Type B pancreatic cell (in vitro differentiated cells): ENCODE measurements at regions not wholly inside any gene's neighbourhood (a gene's known extent, or its start where the extent isn't known, plus 50 kb on each side); places are given as distances from the start of the nearest gene placed in this dataset.
A peak's percentile ranks its signal among the peaks of the same experiment; 100 is the strongest.

Source experiments
- DNase-seq: peaks from one replicate; pipeline ENCODE4 v3.0.0; 2021; ENCODE audit warnings: mixed read lengths; ENCODE audit not compliant: unreplicated experiment; ENCODE audit errors: extremely low spot score
- H3K27ac Mint-ChIP-seq: 2 replicates; pipeline ENCODE4 v1.8.0; 2021; ENCODE audit warnings: mild to moderate bottlenecking, mixed read lengths
- H3K27me3 Mint-ChIP-seq: 2 replicates; pipeline ENCODE4 v1.8.0; 2021; ENCODE audit warnings: mixed read lengths
- H3K36me3 Mint-ChIP-seq: 2 replicates; pipeline ENCODE4 v1.8.0; 2021; ENCODE audit warnings: mixed read lengths
- H3K4me1 Mint-ChIP-seq: one replicate; pipeline ENCODE4 v1.8.0; 2021; ENCODE audit warnings: mixed read lengths; ENCODE audit not compliant: unreplicated experiment
- H3K4me3 Mint-ChIP-seq: 2 replicates; pipeline ENCODE4 v1.8.0; 2021; ENCODE audit warnings: mild to moderate bottlenecking, mixed read lengths
- H3K9me3 Mint-ChIP-seq: 2 replicates; pipeline ENCODE4 v1.8.0; 2021; ENCODE audit warnings: mixed read lengths
- TF ChIP-seq, protein P1 (sequence below): fragments of 200-600 bp; sonication (generic); conservative IDR thresholded peaks from 2 replicates; pipeline ENCODE4 v1.5.0; 2021; ENCODE audit warnings: antibody characterized with exemption, mild to moderate bottlenecking

DNA sequence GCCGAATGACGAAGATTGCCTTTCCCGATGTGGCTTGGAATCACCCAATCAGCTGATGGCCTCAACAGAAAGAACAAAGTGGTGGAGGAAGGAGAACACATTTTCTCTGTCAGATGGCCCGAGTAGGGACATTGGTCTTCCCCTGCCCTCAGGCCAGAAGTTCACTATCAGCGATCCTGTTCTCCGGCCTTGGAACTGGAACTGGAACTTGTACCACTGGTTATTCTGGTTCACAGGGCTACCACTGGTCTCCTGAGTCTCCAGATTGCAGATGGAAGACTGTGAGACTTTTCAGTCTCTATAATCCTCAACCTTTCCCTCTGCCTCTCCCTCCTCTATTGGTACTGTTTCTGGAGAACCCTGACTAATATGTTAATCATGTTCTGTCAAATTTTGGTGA is 180.4 kb downstream of the ANKRD30B start:
- H3K4me3 Mint-ChIP-seq: no peak overlapping the region
- H3K27ac Mint-ChIP-seq: no peak overlapping the region
- H3K27me3 Mint-ChIP-seq: no peaks in the 10 kb centered on the region
- peaks cover 14% of the 10 kb centered on the region for H3K9me3 Mint-ChIP-seq
- no peaks in the 10 kb centered on the region for H3K4me1 Mint-ChIP-seq
- no peak for DNase-seq
- TF ChIP-seq, protein P1, sequence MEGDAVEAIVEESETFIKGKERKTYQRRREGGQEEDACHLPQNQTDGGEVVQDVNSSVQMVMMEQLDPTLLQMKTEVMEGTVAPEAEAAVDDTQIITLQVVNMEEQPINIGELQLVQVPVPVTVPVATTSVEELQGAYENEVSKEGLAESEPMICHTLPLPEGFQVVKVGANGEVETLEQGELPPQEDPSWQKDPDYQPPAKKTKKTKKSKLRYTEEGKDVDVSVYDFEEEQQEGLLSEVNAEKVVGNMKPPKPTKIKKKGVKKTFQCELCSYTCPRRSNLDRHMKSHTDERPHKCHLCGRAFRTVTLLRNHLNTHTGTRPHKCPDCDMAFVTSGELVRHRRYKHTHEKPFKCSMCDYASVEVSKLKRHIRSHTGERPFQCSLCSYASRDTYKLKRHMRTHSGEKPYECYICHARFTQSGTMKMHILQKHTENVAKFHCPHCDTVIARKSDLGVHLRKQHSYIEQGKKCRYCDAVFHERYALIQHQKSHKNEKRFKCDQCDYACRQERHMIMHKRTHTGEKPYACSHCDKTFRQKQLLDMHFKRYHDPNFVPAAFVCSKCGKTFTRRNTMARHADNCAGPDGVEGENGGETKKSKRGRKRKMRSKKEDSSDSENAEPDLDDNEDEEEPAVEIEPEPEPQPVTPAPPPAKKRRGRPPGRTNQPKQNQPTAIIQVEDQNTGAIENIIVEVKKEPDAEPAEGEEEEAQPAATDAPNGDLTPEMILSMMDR: no peak
- H3K36me3 Mint-ChIP-seq: no peaks in the 10 kb centered on the region

DNA sequence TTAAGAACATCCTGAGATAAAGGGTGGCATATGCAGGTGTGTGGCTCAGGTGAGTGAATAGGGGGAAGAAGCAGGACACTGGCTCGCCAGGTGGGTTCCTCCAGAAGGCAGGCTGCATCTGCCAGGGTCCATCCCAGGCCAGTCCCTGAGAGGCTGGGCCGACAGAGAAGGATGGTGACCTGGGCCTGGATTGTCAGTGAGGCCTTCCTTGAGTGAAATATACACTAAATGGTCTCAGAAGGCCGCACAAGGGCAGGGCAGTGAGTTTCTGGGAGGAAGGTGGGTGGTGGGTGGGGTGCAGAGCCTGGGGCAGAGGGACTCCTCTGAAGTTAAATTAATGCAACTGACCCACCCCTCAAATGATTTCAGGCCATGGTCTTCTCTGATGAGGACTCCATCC is 182.1 kb downstream of the ANKRD30B start:
- TF ChIP-seq, protein P1: no peak
- H3K27ac Mint-ChIP-seq: no peak overlapping the region

GRCh38 chr18:14930576-14930975 is 182.6 kb downstream of the ANKRD30B start:
- H3K36me3 Mint-ChIP-seq: no peaks in the 10 kb centered on the region
- H3K4me1 Mint-ChIP-seq: no peaks in the 10 kb centered on the region
- no peaks in the 10 kb centered on the region for H3K27me3 Mint-ChIP-seq
- DNase-seq: no peak
- H3K9me3 Mint-ChIP-seq: peaks cover 14% of the 10 kb centered on the region
- no peak overlapping the region for H3K4me3 Mint-ChIP-seq
- TF ChIP-seq, protein P1: no peak
- no peak overlapping the region for H3K27ac Mint-ChIP-seq

More for the DNA sequence above, 182.1 kb downstream of the ANKRD30B start:
- H3K9me3 Mint-ChIP-seq: peaks cover 14% of the 10 kb centered on the region
- H3K4me3 Mint-ChIP-seq: no peak overlapping the region
- no peaks in the 10 kb centered on the region for H3K36me3 Mint-ChIP-seq
- DNase-seq: no peak
- H3K4me1 Mint-ChIP-seq: no peaks in the 10 kb centered on the region
- no peaks in the 10 kb centered on the region for H3K27me3 Mint-ChIP-seq

- Mint-ChIP-seq H3K4me1 (no peaks in the 10 kb centered on the region), H3K27me3 (no peaks in the 10 kb centered on the region), H3K9me3 (peaks cover 22% of the 10 kb centered on the region), H3K36me3 (no peaks in the 10 kb centered on the region), H3K27ac (no peak overlapping the region), H3K4me3 (no peak overlapping the region)
- peak; percentile 51 for DNase-seq
- TF ChIP-seq, protein P1: no peak
These were observed 185.3 kb downstream of the ANKRD30B start for GRCh38 chr18:14933049-14933851.

- Mint-ChIP-seq H3K9me3 (peaks cover 24% of the 10 kb centered on the region), H3K36me3 (no peaks in the 10 kb centered on the region), H3K4me1 (no peaks in the 10 kb centered on the region), H3K27ac (no peak overlapping the region), H3K27me3 (no peaks in the 10 kb centered on the region), H3K4me3 (no peak overlapping the region)
- DNase-seq: no peak
- TF ChIP-seq, protein P1: no peak
These were observed 186.0 kb downstream of the ANKRD30B start for GRCh38 chr18:14933964-14934363.
